Effector memory CD4-positive, alpha-beta T cell (primary cell): ENCODE measurements at regions not wholly inside any gene's neighbourhood (a gene's known extent, or its start where the extent isn't known, plus 50 kb on each side); places are given as distances from the start of the nearest gene placed in this dataset.
"Not testable (repeated sequence)": the region's sequence is repeated elsewhere in the genome, so short reads cannot be mapped to it uniquely, and the experiment has no call there.

Experiments
- DNase-seq, 3 donors: peaks; one replicate each; pipeline ENCODE4 v3.0.0-alpha.2; 2020
- H3K27ac ChIP-seq: 2 replicates; pipeline ENCODE4 v1.7.0; 2013; ENCODE audit warnings: mild to moderate bottlenecking, low read length, moderate library complexity; ENCODE audit not compliant: insufficient read depth, poor library complexity, severe bottlenecking
- H3K27me3 ChIP-seq: replicated peaks from 2 replicates; pipeline ENCODE4 v1.7.0; 2013; ENCODE audit warnings: mild to moderate bottlenecking, low read length; ENCODE audit not compliant: insufficient read depth, control insufficient read depth, poor library complexity, severe bottlenecking
- H3K36me3 ChIP-seq: 2 replicates; pipeline ENCODE4 v1.7.0; 2013; ENCODE audit warnings: mild to moderate bottlenecking, low read length, moderate library complexity; ENCODE audit not compliant: control insufficient read depth, insufficient read depth
- H3K4me1 ChIP-seq: 2 replicates; pipeline ENCODE4 v1.7.0; 2013; ENCODE audit warnings: low read length, mild to moderate bottlenecking; ENCODE audit not compliant: control insufficient read depth, insufficient read depth, poor library complexity, severe bottlenecking
- H3K4me3 ChIP-seq: 2 replicates; pipeline ENCODE4 v1.7.0; 2013; ENCODE audit warnings: low read length, low read depth, mild to moderate bottlenecking; ENCODE audit not compliant: insufficient read depth, poor library complexity, severe bottlenecking
- H3K9me3 ChIP-seq: 2 replicates; pipeline ENCODE4 v1.7.0; 2013; ENCODE audit warnings: mild to moderate bottlenecking, low read length, moderate library complexity; ENCODE audit not compliant: control insufficient read depth

DNA sequence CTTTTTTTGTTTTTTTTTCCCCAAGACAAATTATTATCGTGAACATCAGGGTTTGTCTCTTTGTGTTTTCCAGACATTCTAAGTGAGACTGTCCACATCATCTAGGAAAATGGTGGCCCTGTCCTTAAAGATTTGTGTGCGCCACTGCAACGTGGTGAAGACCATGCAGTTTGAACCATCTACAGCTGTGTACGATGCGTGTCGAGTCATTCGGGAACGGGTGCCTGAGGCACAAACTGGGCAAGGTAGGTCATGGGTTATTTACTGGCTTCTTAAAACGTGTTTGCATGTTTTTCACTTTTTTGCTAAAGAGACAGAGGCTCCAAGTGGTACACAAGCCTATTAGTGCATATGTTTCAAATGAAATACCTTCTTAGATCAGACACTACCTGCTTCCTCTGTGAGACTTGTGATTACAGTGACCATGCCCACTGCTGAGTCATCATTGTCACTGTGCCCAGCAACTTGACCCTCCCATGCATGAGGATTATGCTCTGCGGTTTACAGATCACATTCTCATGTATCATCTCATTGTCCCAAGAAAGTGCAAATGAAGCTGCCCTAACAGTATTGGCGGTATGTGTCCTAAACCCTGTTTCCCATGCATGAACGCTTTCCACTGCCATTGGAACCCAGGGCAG is 395.2 kb upstream of the TPM1 start:
- no peaks in the 10 kb centered on the region for H3K4me1 ChIP-seq
- DNase-seq = no peak
- no peak overlapping the region for H3K27ac ChIP-seq
- H3K9me3 ChIP-seq = no peaks in the 10 kb centered on the region
- no peak overlapping the region for H3K4me3 ChIP-seq
- H3K27me3 ChIP-seq = no peaks in the 10 kb centered on the region
- H3K36me3 ChIP-seq = no peaks in the 10 kb centered on the region

DNA sequence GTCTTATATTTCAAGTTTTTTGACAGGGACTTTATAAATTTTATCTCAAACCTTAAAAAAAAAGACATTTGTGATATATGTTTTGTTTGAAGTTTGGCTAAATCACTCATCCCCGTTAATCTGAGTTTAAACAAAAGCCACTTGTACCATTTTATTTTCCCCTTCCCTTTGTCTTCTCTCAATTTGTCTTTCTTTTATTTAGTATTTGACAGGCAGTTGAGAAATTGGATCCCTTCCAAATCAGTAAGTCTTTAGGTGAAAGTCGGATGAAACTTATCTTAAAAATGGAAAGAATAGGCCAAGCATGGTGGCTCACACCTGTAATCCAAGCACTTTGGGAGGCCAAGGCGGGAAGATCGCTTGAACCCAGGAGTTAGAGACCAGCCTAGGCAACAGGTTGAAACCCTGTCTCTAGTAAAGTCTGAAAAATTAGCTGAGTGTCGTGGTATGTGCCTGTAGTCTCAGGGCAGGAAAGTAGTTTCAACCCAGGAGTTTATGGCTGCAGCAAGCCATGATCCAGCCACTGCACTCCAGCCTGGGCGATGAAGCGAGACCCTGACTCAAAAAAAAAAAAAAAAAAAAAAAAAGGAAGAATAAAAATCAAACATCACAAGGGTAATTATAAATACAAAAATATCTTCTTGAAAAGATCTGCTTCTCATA is 394.6 kb upstream of the TPM1 start:
- no peak for DNase-seq
- no peak overlapping the region for H3K27ac ChIP-seq

DNA sequence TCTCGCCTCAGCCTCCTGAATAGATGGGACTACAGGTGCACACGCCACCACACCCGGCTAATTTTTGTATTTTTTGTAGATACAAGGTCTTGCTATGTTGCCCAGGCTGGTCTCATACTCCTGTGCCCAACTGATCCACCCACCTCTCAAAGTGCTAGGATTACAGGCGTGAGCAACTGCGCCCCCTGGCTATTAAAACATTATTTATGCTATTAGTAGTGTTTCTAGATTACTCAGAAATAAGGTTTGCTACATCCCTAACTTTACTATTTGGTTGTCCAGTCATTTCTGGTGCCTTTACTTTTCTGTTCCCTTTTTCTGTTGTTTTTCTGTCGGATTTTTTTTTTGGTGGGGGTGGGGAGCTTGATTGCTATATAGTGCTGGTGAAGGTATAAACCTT is 393.6 kb upstream of the TPM1 start:
- no peak overlapping the region for H3K27ac ChIP-seq
- no peaks in the 10 kb centered on the region for H3K4me1 ChIP-seq
- H3K27me3 ChIP-seq = no peaks in the 10 kb centered on the region
- H3K4me3 ChIP-seq = no peak overlapping the region
- no peaks in the 10 kb centered on the region for H3K36me3 ChIP-seq
- no peaks in the 10 kb centered on the region for H3K9me3 ChIP-seq
- no peak for DNase-seq

More for the DNA sequence above, 394.6 kb upstream of the TPM1 start:
- Histone ChIP-seq H3K9me3 (no peaks in the 10 kb centered on the region), H3K4me3 (no peak overlapping the region), H3K36me3 (no peaks in the 10 kb centered on the region), H3K27me3 (no peaks in the 10 kb centered on the region), H3K4me1 (no peaks in the 10 kb centered on the region)

DNA sequence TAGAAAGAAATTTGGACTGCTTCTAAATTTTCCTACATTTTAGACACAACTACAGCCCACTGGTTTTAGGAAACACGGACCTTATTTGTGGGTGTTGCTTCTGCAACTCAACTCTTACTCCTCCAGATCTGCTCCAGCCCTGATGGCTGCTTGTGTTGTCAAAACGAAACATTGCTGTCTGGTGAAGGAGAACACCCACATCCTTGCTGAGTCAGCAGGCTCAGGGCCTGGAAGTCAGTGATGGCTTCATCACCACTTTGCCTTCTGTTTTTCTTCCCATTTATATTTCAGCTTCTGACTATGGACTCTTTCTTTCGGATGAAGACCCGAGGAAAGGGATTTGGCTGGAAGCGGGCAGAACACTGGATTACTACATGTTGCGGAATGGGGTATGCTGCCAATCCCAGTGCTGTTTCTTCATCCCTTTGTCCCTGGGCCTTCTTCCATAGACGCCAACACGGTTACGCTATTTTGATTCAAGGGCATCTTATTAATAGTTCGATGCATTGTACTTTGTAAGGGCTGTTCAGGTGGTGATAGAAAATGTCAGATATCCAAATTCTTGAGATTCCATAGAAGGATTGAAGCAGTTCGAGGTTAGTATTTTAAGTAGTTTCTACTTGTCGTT is 392.6 kb upstream of the TPM1 start:
- H3K4me3 ChIP-seq = no peak overlapping the region
- no peaks in the 10 kb centered on the region for H3K9me3 ChIP-seq
- no peak overlapping the region for H3K27ac ChIP-seq
- no peak for DNase-seq
- H3K27me3 ChIP-seq = no peaks in the 10 kb centered on the region
- no peaks in the 10 kb centered on the region for H3K4me1 ChIP-seq
- H3K36me3 ChIP-seq = no peaks in the 10 kb centered on the region

DNA sequence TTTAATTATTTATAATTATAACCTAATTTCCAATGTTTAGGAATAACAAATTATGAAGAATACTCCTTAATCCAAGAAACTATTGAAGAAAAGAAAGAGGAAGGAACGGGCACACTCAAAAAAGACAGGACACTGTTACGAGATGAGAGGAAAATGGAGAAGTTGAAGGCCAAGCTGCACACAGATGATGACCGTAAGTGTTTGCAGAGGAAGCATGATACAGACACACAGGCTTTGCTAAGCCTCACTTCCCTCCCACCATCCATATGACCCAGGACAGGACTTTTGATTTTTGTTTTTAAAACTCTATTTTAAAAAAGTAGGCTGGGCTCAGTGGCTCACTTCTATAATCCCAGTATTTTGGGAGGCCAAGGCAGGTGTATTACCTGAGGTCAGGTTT is 389.4 kb upstream of the TPM1 start:
- H3K27ac ChIP-seq = no peak overlapping the region
- no peaks in the 10 kb centered on the region for H3K36me3 ChIP-seq
- H3K4me1 ChIP-seq = no peaks in the 10 kb centered on the region
- H3K9me3 ChIP-seq = no peaks in the 10 kb centered on the region
- no peaks in the 10 kb centered on the region for H3K27me3 ChIP-seq
- no peak overlapping the region for H3K4me3 ChIP-seq
- DNase-seq = no peak

DNA sequence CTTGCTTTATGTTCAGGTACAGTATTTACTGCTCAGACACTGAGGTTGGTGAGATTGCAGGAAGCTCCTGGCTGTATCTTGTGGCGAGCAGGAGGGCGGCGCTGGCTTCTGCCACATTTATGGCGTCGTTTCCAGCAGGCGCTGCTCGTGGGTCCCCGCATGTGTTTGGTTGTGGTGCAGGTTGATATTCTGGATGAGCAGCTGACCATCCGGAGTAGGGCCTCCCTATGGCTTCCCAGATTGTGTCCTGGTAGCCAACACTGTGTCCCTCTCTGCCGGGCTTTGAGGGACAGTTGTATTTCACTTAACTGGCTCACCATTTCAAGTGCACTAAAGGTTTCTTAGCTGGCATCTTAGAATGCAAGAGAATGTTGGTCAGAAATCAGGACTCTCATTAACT is 386.5 kb upstream of the TPM1 start:
- no peak overlapping the region for H3K27ac ChIP-seq
- no peaks in the 10 kb centered on the region for H3K4me1 ChIP-seq
- DNase-seq = no peak
- no peaks in the 10 kb centered on the region for H3K9me3 ChIP-seq
- no peak overlapping the region for H3K4me3 ChIP-seq
- no peaks in the 10 kb centered on the region for H3K27me3 ChIP-seq
- no peaks in the 10 kb centered on the region for H3K36me3 ChIP-seq

DNA sequence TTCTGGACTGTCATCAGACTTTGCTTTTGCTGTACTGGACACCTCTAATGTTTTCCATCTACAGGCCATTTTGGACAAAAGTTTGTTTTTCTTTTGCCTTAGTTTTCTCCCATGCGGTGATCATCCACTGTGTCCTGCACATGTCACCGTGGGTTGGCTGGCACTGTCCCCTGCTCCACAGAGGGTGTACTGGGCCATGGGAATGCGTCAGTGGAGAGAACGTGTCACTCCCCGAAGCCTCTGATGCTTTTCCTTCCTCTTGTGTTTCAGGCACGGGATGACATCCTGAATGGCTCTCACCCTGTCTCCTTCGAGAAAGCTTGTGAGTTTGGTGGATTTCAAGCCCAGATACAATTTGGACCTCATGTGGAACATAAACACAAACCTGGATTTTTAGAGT is 385.0 kb upstream of the TPM1 start:
- H3K4me1 ChIP-seq, H3K9me3 ChIP-seq: not testable (repeated sequence)

DNA sequence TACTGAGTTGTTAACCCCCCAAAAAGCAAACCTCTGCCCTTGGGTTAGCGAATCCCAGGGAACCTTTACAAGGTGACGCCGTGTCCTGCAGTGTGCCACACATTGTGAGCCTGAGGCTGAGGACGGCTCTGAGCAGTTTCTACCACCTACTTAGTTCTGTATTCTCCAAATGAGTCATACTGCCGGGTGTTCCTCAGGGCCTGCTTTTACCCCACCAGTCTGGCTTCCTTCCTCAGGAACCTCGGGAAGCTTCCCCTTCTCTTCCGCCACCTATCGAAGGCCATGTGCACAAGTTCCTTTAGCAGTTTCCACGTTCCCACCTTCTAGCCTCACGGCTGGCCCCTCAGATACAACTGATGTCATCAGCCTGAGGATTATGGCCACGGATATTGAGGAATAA is 384.0 kb upstream of the TPM1 start:
- H3K4me3 ChIP-seq = no peak overlapping the region
- H3K27ac ChIP-seq = no peak overlapping the region
- H3K9me3 ChIP-seq = no peaks in the 10 kb centered on the region
- H3K27me3 ChIP-seq = no peaks in the 10 kb centered on the region
- DNase-seq = no peak
- no peaks in the 10 kb centered on the region for H3K36me3 ChIP-seq
- no peaks in the 10 kb centered on the region for H3K4me1 ChIP-seq

More for the DNA sequence above, 385.0 kb upstream of the TPM1 start:
- H3K36me3 ChIP-seq, H3K4me3 ChIP-seq, H3K27me3 ChIP-seq, DNase-seq, H3K27ac ChIP-seq: not testable (repeated sequence)

DNA sequence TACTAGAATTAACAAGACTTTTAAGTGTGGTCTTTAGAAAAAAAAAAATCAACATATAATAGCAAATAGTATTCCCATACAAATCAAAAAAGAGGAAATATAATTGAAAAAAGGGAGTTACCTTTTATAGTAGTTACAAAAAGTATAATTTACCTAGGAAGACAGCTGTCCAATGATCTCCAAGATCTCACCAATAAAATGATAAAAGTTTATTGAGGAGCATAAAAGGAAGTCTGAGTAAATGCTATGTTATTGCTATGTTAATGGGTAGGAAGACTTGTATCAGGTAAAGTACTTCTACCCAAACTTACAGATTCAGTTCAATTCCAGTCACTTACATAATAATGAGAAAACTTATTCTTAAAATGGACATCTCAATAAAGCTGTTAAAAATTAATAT is 379.0 kb upstream of the TPM1 start:
- no peaks in the 10 kb centered on the region for H3K27me3 ChIP-seq
- no peak overlapping the region for H3K27ac ChIP-seq
- H3K4me3 ChIP-seq = no peak overlapping the region
- no peak for DNase-seq
- H3K9me3 ChIP-seq = no peaks in the 10 kb centered on the region
- H3K36me3 ChIP-seq = no peaks in the 10 kb centered on the region
- no peaks in the 10 kb centered on the region for H3K4me1 ChIP-seq

DNA sequence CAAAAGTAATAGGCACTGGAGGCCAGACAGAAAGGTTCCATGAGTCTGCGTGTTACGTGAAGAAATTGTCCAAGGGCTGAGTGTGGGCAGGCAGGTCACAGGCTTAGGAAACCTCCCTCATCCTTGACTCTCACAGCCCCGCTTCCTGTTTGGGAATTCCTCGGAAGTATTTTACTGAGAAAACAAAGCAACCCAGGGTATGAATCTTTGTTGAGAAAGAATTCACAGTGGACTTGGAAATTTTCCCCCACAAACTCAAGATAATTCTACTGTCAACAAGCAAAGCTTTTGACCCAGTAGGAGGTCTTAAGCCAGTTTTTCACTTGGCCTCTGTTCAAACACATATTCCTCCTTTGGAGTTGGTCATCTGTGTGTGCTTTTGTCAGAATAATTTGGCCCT is 377.1 kb upstream of the TPM1 start:
- H3K27ac ChIP-seq = no peak overlapping the region
- no peaks in the 10 kb centered on the region for H3K9me3 ChIP-seq
- H3K4me3 ChIP-seq = no peak overlapping the region
- no peaks in the 10 kb centered on the region for H3K27me3 ChIP-seq
- no peak for DNase-seq
- no peaks in the 10 kb centered on the region for H3K36me3 ChIP-seq
- H3K4me1 ChIP-seq = no peaks in the 10 kb centered on the region
